IPS-18c (cell line): ENCODE measurements at regions not wholly inside any gene's neighbourhood (a gene's known extent, or its start where the extent isn't known, plus 50 kb on each side); places are given as distances from the start of the nearest gene placed in this dataset.

Experiments
- H3K4me3 ChIP-seq: 2 replicates; pipeline ENCODE4 v1.7.0; 2013; ENCODE audit warnings: low read depth, mild to moderate bottlenecking, low read length, moderate library complexity; ENCODE audit not compliant: insufficient read depth
- H3K9me3 ChIP-seq: one replicate; pipeline ENCODE4 v1.6.1; 2013; ENCODE audit warnings: mild to moderate bottlenecking, low read length, moderate library complexity; ENCODE audit not compliant: control insufficient read depth, insufficient read depth

DNA sequence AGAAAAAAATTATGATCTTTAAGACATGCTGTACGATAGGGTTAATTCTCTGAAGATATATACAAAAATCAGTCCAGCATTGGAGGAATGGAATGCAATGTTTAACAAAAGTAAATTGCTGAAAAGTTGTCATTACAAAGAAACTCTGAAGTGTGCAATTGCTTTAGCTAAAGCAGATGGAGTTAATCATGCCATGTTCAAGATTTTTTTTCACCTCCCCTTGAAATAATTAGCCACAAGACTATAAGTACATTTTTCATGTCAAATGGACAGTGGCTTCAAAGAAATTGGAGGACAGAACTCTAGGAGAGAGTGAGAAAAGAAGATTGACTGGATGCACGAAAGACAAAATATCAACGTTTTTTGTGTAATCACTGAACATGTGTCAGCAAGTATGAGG, 63.1 kb upstream of the MEOX2 start:
- Histone ChIP-seq H3K4me3 (no peak overlapping the region), H3K9me3 (no peaks in the 10 kb centered on the region)

DNA sequence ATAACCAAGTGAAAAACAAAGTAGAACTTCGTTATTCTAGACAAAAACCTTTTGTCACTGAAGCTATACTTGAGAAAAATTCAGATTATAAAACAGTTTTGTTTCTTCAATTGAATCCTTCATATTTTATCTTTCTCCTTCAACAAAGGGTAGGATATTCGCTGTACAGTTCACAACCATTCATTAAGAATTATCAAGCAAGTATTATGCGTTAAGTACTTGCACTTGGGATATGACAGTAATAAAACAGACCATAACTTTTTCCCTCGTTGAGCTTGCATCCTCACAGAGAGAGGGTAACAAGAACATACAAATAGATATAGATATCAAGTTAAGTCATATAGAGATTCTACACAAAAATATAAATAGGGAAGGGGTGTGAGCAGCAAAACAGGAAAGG, 61.2 kb upstream of the MEOX2 start:
- no peak overlapping the region for H3K4me3 ChIP-seq
- no peaks in the 10 kb centered on the region for H3K9me3 ChIP-seq

DNA sequence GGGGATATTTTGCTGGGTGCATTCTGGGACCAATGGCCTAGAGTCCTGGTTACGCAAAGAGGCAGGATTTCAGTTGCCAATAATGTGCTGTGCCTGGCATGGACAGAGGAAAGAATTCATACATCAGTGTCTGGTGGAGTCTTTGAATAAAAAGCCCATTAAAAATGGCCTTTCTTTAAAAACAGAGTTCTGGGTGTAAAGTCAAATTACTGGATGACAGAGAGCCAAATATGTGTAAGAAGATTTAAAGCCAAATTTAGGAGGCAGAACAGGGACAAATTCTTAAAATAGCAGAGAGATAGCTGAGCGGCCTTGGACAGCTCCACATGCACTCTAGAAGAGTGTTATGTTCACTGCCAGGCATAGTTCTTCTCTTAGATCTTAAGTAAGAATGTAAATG, 60.8 kb upstream of the MEOX2 start:
- no peak overlapping the region for H3K4me3 ChIP-seq
- no peaks in the 10 kb centered on the region for H3K9me3 ChIP-seq

DNA sequence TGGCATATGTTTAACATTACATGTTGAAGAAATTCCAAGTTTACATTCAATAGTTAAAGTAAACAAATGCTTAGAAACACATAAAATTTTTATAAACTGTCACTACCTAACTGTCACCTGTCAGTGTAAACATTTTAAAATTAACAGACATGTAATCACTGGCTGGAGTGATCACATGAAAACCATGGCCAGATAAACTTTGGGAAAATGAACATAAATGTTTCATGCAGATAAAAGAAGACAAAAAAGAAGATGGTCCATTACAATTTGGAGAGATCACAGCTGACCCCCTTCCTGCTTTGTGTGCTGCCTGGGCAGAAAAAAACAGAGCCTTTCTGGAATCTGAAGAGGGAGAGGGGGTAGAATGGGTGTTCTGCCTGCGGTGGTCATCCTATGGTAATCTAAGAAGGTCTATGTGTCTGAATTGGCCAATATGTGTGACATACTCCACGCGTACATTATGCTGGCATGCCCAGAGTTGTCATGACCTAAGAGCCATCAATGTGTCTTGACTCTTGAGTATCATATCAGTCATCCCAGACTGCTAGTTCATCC, 57.5 kb upstream of the MEOX2 start:
- Histone ChIP-seq H3K9me3 (no peaks in the 10 kb centered on the region), H3K4me3 (no peak overlapping the region)

DNA sequence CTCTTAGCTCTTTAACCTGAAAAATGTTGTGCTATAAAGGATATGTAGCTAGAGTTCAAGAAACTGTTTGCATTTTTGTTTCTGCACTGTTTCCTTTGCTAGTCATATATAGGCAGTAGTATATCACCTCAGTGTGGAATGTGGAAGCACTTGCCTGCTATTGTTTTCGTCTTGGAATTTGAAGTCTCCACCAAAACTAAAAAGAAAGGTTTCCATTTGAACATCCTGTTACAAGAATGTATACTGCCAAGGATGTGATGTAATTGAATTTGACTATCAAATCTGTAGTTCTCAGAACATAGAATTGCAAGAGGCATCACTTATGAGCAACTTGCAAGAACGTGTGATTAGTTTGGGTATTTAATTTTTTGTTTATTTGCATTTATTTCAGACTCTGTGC, 51.1 kb upstream of the MEOX2 start:
- H3K4me3 ChIP-seq = no peak overlapping the region
- no peaks in the 10 kb centered on the region for H3K9me3 ChIP-seq
